Activated naive CD8-positive, alpha-beta T cell treated with anti-CD3 and anti-CD28 coated beads, Interleukin-2, amount 10 ng/mL, durations not matched to agents 7 days and 5 days (primary cell): ENCODE measurements at regions not wholly inside any gene's neighbourhood (a gene's known extent, or its start where the extent isn't known, plus 50 kb on each side); places are given as distances from the start of the nearest gene placed in this dataset.

Experiments used
- ATAC-seq: fragments of 150-1000 bp; cut with Tn5 transposase; one replicate; pipeline ENCODE4 v1.10.0; 2021; ENCODE audit warnings: low read depth, moderate library complexity
- POLR2A ChIA-PET: fragments of 350-600 bp; sonication (Branson Sonifier 250); formaldehyde crosslinking; loops from one replicate; lab custom pipeline; 2021; ENCODE audit warnings: antibody characterized with exemption; lab: Charles Lee
- DNase-seq: peaks from one replicate; pipeline ENCODE4 v3.0.0; 2021
- H3K27ac Mint-ChIP-seq: one replicate; pipeline ENCODE4 v1.8.0; 2022; ENCODE audit warnings: mild to moderate bottlenecking, mixed read lengths
- H3K27me3 Mint-ChIP-seq: one replicate; pipeline ENCODE4 v1.8.0; 2022; ENCODE audit warnings: mild to moderate bottlenecking, moderate library complexity, mixed read lengths
- H3K36me3 Mint-ChIP-seq: one replicate; pipeline ENCODE4 v1.8.0; 2021; ENCODE audit warnings: mild to moderate bottlenecking, mixed read lengths
- H3K4me1 Mint-ChIP-seq: one replicate; pipeline ENCODE4 v1.8.0; 2021; ENCODE audit warnings: mixed read lengths
- H3K4me3 Mint-ChIP-seq: one replicate; pipeline ENCODE4 v1.8.0; 2022; ENCODE audit warnings: mild to moderate bottlenecking, moderate library complexity, mixed read lengths
- H3K9me3 Mint-ChIP-seq: one replicate; pipeline ENCODE4 v1.8.0; 2021; ENCODE audit warnings: mixed read lengths

DNA sequence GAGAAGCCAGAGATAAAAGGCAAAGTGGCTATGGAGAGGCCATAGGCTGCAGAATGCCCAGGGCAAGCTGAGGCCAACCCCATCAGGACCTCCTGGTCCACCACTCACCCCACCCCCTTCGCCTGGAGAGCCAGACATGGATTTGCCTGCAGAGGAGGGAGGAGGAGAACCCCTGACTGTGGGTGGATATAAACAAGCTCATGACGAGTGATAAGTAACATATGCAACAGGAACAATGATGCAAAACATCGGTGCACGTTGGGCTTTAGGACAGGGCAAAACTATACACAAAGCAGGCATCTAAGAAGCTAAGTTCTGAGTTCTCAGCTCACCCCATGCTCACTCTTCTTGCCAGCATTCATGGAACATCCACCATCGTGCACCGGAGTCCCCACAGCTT is 150.3 kb downstream of the ETS2 start:
- no peak overlapping the region for H3K4me3 Mint-ChIP-seq
- DNase-seq (no peak), ATAC-seq (no peak)
- no peak overlapping the region for H3K27ac Mint-ChIP-seq
- H3K36me3 Mint-ChIP-seq, result no peaks in the 10 kb centered on the region
- peaks cover 5% of the 10 kb centered on the region for H3K27me3 Mint-ChIP-seq
- H3K4me1 Mint-ChIP-seq, result peaks cover 16% of the 10 kb centered on the region
- H3K9me3 Mint-ChIP-seq, result peaks cover 2% of the 10 kb centered on the region
- POLR2A ChIA-PET, result no interaction called here

DNA sequence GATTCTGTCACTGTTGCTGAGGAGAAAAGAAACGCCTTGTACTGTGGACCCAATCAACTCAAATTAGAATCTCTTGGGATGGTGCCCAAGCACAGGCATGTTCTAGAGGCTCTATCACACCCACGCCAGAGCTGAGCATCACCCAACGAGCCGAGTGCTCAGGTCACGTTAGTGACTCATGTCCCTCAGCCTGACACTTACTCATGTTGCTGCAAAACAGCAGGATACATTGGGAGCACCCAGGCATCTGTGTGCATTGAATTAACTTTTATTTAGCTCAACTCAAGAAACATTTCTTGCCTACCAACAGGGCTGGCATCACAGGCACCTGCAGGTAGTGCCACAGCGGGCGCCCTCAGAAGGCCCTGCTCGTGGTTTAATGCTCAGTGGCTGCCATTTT is 149.8 kb downstream of the ETS2 start:
- Mint-ChIP-seq H3K9me3 (peaks cover 2% of the 10 kb centered on the region), H3K4me1 (peaks cover 16% of the 10 kb centered on the region), H3K27me3 (peaks cover 5% of the 10 kb centered on the region), H3K27ac (no peak overlapping the region), H3K4me3 (no peak overlapping the region), H3K36me3 (no peaks in the 10 kb centered on the region)
- POLR2A ChIA-PET, result no interaction called here
- no peak for ATAC-seq
- no peak for DNase-seq

DNA sequence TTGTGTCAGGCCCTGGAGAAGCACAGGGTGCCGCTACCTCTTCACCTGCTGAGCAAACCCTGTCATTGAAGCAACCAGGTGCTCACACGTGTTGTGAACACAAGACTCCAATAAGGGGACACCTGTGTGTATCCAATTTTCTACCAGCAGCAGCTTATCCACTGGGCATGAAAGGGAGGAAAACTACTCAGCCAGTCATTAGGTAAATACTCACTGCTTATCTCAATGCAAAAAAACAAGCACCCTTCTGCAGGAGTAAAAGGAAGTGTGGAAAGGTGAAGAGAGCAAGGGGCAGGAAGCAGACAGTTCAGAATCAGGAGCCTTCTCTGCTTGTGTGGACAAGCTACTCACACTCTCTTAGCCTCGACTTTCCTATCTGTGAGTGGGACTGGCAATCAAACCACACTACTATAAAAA is 148.9 kb downstream of the ETS2 start:
- no peak for ATAC-seq
- no peak for DNase-seq
- Mint-ChIP-seq H3K27me3 (peaks cover 7% of the 10 kb centered on the region), H3K36me3 (peaks cover 4% of the 10 kb centered on the region), H3K27ac (no peak overlapping the region), H3K4me3 (no peak overlapping the region), H3K4me1 (peaks cover 16% of the 10 kb centered on the region), H3K9me3 (peaks cover 8% of the 10 kb centered on the region)
- POLR2A ChIA-PET, result no interaction called here

- Mint-ChIP-seq H3K4me3 (no peak overlapping the region), H3K4me1 (peaks cover 8% of the 10 kb centered on the region), H3K9me3 (peaks cover 8% of the 10 kb centered on the region), H3K27me3 (peaks cover 7% of the 10 kb centered on the region), H3K27ac (no peak overlapping the region), H3K36me3 (peaks cover 4% of the 10 kb centered on the region)
- no peak for ATAC-seq
- POLR2A ChIA-PET, result no interaction called here
- no peak for DNase-seq
Measured at GRCh38 chr21:38953516-38953915, 147.8 kb downstream of the ETS2 start.

DNA sequence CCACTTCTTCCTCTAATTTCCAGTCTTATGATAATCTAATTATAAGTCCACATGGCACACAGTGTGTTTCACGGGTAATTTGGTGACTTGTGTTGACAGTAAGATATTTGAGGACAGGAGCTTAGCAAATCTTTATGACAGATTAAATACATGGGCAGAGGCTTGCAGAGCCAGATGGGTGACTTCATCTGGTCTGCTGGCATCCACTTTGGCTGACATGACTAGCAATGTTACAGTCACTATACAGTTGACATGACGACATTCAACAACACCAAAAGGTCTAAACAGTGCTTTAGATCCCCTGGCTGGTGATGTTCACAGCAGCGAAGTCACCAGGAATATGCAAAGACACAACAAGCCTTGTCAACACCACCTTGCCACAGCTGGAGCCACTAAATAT is 147.2 kb downstream of the ETS2 start:
- peaks cover 8% of the 10 kb centered on the region for H3K9me3 Mint-ChIP-seq
- no peak overlapping the region for H3K27ac Mint-ChIP-seq
- H3K36me3 Mint-ChIP-seq, result peaks cover 4% of the 10 kb centered on the region
- DNase-seq (no peak), ATAC-seq (no peak)
- peaks cover 6% of the 10 kb centered on the region for H3K4me1 Mint-ChIP-seq
- peaks cover 7% of the 10 kb centered on the region for H3K27me3 Mint-ChIP-seq
- no peak overlapping the region for H3K4me3 Mint-ChIP-seq
- POLR2A ChIA-PET, result no interaction called here

- POLR2A ChIA-PET, result no interaction called here
- Mint-ChIP-seq H3K36me3 (peaks cover 4% of the 10 kb centered on the region), H3K27ac (no peak overlapping the region), H3K9me3 (peaks cover 8% of the 10 kb centered on the region), H3K27me3 (peaks cover 7% of the 10 kb centered on the region), H3K4me1 (no peaks in the 10 kb centered on the region), H3K4me3 (no peak overlapping the region)
- DNase-seq, result no peak
- no peak for ATAC-seq
Measured at GRCh38 chr21:38951095-38951730, 145.5 kb downstream of the ETS2 start.

DNA sequence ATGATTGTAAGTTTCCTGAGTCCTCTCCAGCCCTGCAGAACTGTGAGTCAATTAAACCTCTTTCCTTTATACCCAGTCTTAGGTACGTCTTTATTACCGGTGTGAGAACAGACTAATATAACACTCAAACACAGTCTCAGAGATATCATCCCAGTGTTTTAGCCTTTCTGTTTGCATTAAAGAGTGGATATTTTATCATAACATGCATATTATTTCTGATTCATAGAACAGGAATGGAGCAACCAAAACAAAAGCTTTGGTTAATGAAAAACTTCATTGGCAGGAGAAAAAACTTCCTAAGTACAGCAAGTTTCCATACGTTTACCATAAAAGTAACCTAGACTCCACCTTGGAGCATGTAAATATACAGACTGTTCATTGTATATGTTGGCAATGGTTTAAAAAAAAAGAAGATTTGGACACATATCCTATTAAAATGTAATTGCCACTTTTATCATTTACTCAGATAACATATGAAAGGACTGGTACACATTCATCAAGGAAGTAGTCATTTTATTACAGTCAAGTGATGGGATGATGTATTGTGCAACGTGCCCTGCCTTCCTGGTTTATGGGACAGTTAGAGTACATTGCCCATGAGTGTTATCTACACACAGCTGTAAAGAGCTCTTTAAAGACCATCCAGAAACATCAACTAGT is 144.8 kb downstream of the ETS2 start:
- ATAC-seq, result no peak
- no peak for DNase-seq
- H3K27me3 Mint-ChIP-seq, result peaks cover 7% of the 10 kb centered on the region
- H3K27ac Mint-ChIP-seq, result no peak overlapping the region
- no peaks in the 10 kb centered on the region for H3K4me1 Mint-ChIP-seq
- POLR2A ChIA-PET, result no interaction called here
- peaks cover 8% of the 10 kb centered on the region for H3K9me3 Mint-ChIP-seq
- H3K36me3 Mint-ChIP-seq, result peaks cover 4% of the 10 kb centered on the region
- no peak overlapping the region for H3K4me3 Mint-ChIP-seq

GRCh38 chr21:38949070-38949380 is 143.3 kb downstream of the ETS2 start:
- H3K4me1 Mint-ChIP-seq, result no peaks in the 10 kb centered on the region
- peaks cover 8% of the 10 kb centered on the region for H3K9me3 Mint-ChIP-seq
- DNase-seq (no peak), ATAC-seq (no peak)
- H3K27ac Mint-ChIP-seq, result no peak overlapping the region
- H3K4me3 Mint-ChIP-seq, result no peak overlapping the region
- POLR2A ChIA-PET, result no interaction called here
- H3K27me3 Mint-ChIP-seq, result peaks cover 7% of the 10 kb centered on the region
- peaks cover 4% of the 10 kb centered on the region for H3K36me3 Mint-ChIP-seq

DNA sequence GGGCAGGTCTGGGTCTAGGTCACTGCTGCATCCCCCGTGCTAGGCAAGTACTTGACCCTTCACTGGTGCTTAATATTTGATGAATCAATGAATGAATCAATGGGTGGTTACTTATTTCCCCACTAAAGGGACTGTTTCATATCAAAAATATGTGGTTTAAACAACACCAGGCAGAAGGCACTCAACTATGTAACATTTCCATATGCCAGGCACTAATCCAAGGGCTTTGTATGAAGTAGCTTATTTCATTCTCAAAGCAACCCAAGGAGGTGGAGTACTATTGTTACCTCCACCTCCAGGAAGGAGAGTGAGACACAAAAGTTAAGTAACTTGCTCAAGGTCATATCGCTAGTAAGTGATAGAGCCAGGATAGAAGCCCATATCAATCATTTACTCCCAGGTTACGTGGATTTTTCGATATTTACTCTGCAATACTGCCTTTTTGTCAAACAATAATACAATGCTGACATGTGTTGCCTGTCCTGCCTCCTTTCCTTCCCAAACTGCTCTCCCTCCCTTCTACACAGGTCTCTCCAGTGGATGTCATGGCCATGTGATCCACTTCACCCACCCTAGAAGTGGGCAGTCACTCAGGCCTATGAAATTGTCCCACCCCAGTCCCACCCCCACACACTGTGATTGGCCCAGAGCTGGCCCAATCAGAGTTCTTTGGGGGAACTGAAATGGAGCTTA is 142.8 kb downstream of the ETS2 start:
- peaks cover 8% of the 10 kb centered on the region for H3K9me3 Mint-ChIP-seq
- no peak overlapping the region for H3K4me3 Mint-ChIP-seq
- no peak for DNase-seq
- peaks cover 7% of the 10 kb centered on the region for H3K27me3 Mint-ChIP-seq
- no peak for ATAC-seq
- H3K4me1 Mint-ChIP-seq, result no peaks in the 10 kb centered on the region
- peaks cover 4% of the 10 kb centered on the region for H3K36me3 Mint-ChIP-seq
- POLR2A ChIA-PET, result no interaction called here
- H3K27ac Mint-ChIP-seq, result no peak overlapping the region

DNA sequence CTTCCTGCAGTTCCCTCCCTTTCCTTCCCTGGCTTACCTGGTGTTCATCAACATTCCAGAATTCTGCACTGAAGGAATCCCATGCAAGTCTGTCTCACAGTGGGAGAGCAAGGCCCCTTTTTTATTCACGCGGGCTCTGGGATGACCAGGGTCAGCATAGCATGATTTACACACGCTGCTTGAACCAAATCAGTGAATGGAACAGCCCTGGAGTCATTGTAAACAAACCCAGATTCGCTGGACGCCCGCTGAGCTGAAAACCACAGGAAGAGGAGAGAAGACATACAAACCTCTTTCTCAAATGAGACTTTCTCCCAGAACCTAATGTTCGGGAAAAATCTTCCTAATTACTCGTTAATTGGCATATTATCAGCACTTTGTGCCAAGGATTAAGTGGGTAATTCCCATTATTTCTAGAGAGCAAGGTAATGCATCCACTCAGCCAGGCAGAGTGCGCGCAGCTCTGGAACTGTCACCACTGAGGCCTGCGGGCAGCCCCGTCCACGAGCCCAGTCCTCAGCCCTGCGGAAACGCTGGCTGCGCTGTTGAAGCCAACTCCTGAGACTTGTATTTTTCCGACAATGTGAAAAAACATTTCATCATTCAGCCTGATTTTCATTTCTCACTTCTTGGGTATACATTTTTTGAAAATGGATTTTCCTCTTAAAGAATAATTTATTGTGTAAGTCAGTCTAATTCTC is 140.0 kb downstream of the ETS2 start:
- Mint-ChIP-seq H3K4me3 (no peak overlapping the region), H3K27me3 (peaks cover 2% of the 10 kb centered on the region), H3K4me1 (no peaks in the 10 kb centered on the region), H3K36me3 (peaks cover 4% of the 10 kb centered on the region), H3K9me3 (peaks cover 11% of the 10 kb centered on the region), H3K27ac (no peak overlapping the region)
- ATAC-seq (no peak), DNase-seq (no peak)
- POLR2A ChIA-PET, result no interaction called here

- Mint-ChIP-seq H3K27ac (no peak overlapping the region), H3K9me3 (peaks cover 5% of the 10 kb centered on the region), H3K4me3 (no peak overlapping the region), H3K27me3 (no peaks in the 10 kb centered on the region), H3K4me1 (no peaks in the 10 kb centered on the region), H3K36me3 (no peaks in the 10 kb centered on the region)
- DNase-seq (no peak), ATAC-seq (no peak)
- POLR2A ChIA-PET, result no interaction called here
Measured at GRCh38 chr21:38944903-38945302, 139.2 kb downstream of the ETS2 start.

GRCh38 chr21:38944402-38944801 is 138.7 kb downstream of the ETS2 start:
- ATAC-seq (no peak), DNase-seq (no peak)
- POLR2A ChIA-PET, result no interaction called here
- Mint-ChIP-seq H3K27ac (no peak overlapping the region), H3K9me3 (peaks cover 2% of the 10 kb centered on the region), H3K4me1 (no peaks in the 10 kb centered on the region), H3K36me3 (no peaks in the 10 kb centered on the region), H3K4me3 (no peak overlapping the region), H3K27me3 (no peaks in the 10 kb centered on the region)

GRCh38 chr21:38942748-38943211 is 137.1 kb downstream of the ETS2 start:
- POLR2A ChIA-PET, result no interaction called here
- Mint-ChIP-seq H3K4me3 (no peak overlapping the region), H3K27ac (no peak overlapping the region), H3K4me1 (peaks cover 13% of the 10 kb centered on the region), H3K9me3 (peaks cover 2% of the 10 kb centered on the region), H3K36me3 (no peaks in the 10 kb centered on the region), H3K27me3 (peaks cover 4% of the 10 kb centered on the region)
- no peak for ATAC-seq
- no peak for DNase-seq
